Nephron progenitor cell (in vitro differentiated cells): ENCODE measurements at regions not wholly inside any gene's neighbourhood (a gene's known extent, or its start where the extent isn't known, plus 50 kb on each side); places are given as distances from the start of the nearest gene placed in this dataset.

Experiments used
- DNase-seq: peaks from one replicate; pipeline ENCODE4 v3.0.0; 2021
- H3K27ac Mint-ChIP-seq: 2 replicates; pipeline ENCODE4 v1.8.0; 2021; ENCODE audit warnings: mild to moderate bottlenecking, moderate library complexity, mixed read lengths
- H3K27me3 Mint-ChIP-seq: 2 replicates; pipeline ENCODE4 v1.8.0; 2021; ENCODE audit warnings: mild to moderate bottlenecking, low read depth, mixed read lengths; ENCODE audit not compliant: poor library complexity
- H3K36me3 Mint-ChIP-seq: 2 replicates; pipeline ENCODE4 v1.8.0; 2021; ENCODE audit warnings: low read depth, mixed read lengths
- H3K4me1 Mint-ChIP-seq: 2 replicates; pipeline ENCODE4 v1.8.0; 2021; ENCODE audit warnings: mixed read lengths
- H3K4me3 Mint-ChIP-seq: 2 replicates; pipeline ENCODE4 v1.8.0; 2021; ENCODE audit warnings: mild to moderate bottlenecking, moderate library complexity, mixed read lengths
- H3K9me3 Mint-ChIP-seq: 2 replicates; pipeline ENCODE4 v1.8.0; 2021; ENCODE audit warnings: mild to moderate bottlenecking, moderate library complexity, mixed read lengths
- TF ChIP-seq, protein P1 (sequence below): fragments of 200-600 bp; sonication (generic); IDR thresholded peaks from 2 replicates; pipeline ENCODE4 v1.5.0; 2021; ENCODE audit warnings: antibody characterized with exemption

DNA sequence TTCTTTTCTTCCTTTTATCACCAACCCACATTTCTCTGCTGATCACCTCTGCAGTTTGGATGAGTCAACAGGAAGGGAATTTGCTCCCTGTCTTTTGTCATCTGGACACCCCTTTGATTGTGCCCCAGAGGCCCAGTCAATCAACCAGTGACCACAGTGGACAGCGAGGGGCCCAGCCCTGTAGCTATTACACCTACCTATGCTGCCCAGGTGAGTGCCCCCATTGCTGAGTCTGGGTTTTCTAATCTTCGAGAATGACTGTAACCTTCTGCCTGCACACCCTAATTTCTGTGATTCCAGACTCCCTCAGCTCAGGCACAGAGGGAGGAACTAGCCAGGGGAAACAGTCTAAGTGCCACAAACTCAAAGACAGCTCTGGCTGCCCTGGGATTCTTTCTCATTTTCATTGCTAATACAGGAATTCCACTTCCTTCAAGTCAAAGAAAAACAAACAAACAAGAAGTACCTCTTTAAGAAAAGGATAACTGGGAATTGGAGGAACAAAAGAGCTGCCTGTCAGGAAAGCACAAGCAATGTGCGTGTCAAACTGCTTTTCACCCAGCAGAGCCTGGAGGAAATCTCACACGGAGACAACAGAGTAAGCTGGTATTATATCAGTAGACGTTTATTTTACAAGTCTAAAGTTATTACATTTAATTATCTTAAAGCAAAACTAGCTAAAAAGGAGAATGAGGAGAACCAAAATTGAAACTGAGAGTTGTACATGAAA lies 311.1 kb downstream of the AJAP1 start:
- Mint-ChIP-seq H3K27me3 (peaks cover 22% of the 10 kb centered on the region), H3K4me3 (no peak overlapping the region), H3K9me3 (peaks cover 11% of the 10 kb centered on the region), H3K4me1 (peaks cover 7% of the 10 kb centered on the region), H3K27ac (no peak overlapping the region), H3K36me3 (no peaks in the 10 kb centered on the region)
- DNase-seq, result no peak
- TF ChIP-seq, protein P1, sequence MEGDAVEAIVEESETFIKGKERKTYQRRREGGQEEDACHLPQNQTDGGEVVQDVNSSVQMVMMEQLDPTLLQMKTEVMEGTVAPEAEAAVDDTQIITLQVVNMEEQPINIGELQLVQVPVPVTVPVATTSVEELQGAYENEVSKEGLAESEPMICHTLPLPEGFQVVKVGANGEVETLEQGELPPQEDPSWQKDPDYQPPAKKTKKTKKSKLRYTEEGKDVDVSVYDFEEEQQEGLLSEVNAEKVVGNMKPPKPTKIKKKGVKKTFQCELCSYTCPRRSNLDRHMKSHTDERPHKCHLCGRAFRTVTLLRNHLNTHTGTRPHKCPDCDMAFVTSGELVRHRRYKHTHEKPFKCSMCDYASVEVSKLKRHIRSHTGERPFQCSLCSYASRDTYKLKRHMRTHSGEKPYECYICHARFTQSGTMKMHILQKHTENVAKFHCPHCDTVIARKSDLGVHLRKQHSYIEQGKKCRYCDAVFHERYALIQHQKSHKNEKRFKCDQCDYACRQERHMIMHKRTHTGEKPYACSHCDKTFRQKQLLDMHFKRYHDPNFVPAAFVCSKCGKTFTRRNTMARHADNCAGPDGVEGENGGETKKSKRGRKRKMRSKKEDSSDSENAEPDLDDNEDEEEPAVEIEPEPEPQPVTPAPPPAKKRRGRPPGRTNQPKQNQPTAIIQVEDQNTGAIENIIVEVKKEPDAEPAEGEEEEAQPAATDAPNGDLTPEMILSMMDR, result no peak

DNA sequence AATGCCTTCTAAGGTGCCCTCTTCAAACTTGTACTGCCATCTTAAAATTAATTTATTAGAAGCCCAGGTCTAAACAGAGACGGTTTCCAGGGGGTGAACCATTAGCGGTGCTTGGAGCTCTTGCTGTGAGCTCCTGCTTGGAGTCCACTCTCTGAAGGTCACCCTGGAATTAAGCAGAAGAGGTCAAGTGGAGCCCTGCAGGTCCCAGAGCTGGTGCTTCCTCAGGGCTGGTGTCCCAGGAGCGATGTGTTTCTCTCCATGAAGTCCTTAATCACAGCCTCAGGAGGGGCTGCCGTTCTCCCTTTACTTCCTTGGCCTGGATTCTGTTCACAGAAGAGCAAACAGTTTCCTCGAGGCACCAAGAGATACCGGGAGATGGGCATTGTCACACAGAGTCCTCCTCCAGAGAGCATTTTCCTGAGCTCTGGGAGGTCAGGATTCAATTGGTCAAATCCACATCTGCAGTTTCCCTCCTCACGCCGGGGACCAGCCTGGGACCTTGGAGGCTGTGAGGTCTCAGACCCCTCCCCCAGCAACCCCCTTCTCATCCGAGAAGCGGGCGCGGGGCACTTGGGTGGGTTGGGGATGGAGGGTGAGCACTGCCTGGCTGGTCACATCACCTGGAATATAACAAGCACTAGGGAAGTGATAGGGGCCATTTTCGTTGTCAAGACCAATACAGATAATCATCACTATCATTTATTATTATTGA lies 310.4 kb downstream of the AJAP1 start:
- Mint-ChIP-seq H3K27ac (no peak overlapping the region), H3K4me3 (no peak overlapping the region), H3K27me3 (peaks cover 22% of the 10 kb centered on the region), H3K4me1 (peaks cover 7% of the 10 kb centered on the region), H3K9me3 (peaks cover 11% of the 10 kb centered on the region), H3K36me3 (no peaks in the 10 kb centered on the region)
- TF ChIP-seq, protein P1, result no peak
- no peak for DNase-seq

DNA sequence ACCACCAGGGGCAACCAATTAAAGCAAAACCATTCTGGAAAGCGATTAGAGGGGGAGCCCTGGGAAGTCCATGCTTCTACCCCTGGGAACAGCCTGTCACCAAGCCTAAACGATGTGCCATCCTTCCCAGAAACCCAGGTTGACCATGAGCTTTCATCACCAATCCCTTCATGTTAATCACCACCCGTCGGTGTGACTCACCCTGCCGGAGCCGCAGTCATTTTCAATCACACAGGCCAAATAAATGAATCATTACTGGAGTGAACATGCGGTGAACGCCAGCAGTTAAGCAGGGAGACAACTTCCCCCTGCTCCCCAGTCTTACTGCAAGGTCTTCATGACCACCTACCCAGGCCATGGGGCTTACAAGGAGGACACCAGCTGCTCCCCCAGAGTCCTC lies 308.8 kb downstream of the AJAP1 start:
- Mint-ChIP-seq H3K36me3 (no peaks in the 10 kb centered on the region), H3K27me3 (peaks cover 26% of the 10 kb centered on the region), H3K9me3 (peaks cover 7% of the 10 kb centered on the region), H3K4me1 (peaks cover 7% of the 10 kb centered on the region), H3K4me3 (no peak overlapping the region), H3K27ac (no peak overlapping the region)
- DNase-seq, result no peak
- TF ChIP-seq, protein P1, result no peak

DNA sequence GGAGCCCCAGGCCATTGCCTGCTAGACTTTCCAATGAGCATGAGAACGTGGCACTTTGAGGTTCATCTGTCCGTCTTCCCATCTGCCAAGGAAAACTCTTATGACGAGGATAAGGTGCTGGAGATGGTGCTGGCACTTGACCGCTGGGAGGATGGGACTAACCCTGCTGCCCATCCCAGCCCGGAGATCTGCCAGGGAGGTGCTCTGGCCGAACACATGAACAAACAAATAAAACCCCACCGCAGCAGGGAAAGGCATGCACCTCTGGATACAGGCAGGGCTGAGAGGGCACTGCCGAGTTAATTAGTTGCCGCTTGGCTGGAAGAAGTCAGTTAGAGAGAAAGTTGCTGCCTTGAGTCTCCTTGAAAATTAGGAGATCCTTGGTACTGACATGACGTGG lies 308.4 kb downstream of the AJAP1 start:
- H3K4me1 Mint-ChIP-seq, result peaks cover 7% of the 10 kb centered on the region
- H3K9me3 Mint-ChIP-seq, result peaks cover 3% of the 10 kb centered on the region
- peaks cover 26% of the 10 kb centered on the region for H3K27me3 Mint-ChIP-seq
- no peak for DNase-seq
- H3K4me3 Mint-ChIP-seq, result no peak overlapping the region
- TF ChIP-seq, protein P1, result no peak
- no peak overlapping the region for H3K27ac Mint-ChIP-seq
- no peaks in the 10 kb centered on the region for H3K36me3 Mint-ChIP-seq

DNA sequence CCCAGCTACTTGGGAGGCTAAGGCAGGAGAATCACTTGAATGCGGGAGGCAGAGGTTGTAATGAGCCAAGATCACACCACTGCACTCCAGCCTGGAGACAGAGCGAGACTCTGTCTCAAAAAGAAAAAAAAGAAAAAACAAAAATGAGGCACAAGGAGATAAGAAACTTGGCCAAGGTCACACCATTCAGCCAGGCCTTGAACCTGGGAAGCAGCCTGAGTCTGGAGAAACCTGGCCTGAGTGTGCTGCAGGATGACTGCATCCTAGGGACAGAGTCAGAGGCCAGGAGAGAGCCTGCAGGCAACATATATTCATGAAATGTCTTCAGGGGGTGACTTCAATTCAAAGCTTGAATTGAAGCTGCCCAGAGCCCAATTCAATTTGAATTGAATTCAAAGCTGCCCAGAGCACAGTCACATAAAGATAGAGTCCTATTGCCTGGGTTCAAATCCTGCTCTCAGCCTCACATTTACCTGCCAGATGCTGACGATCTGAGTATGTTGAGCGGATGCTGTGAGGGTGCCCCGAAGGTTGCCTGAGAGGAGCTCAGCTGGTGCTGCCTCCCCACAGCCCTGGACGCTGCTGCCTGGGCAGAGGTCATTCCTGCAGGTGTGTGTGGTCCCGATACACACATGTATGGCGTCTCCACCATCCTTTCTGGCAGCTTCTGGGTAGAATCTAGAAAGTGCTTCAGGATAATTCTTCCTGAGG lies 307.7 kb downstream of the AJAP1 start:
- Mint-ChIP-seq H3K4me3 (no peak overlapping the region), H3K27ac (no peak overlapping the region), H3K9me3 (no peaks in the 10 kb centered on the region), H3K27me3 (peaks cover 26% of the 10 kb centered on the region), H3K4me1 (peaks cover 7% of the 10 kb centered on the region), H3K36me3 (no peaks in the 10 kb centered on the region)
- TF ChIP-seq, protein P1, result no peak
- no peak for DNase-seq
